Skeletal muscle tissue (tissue), 3 donors: ENCODE measurements at regions not wholly inside any gene's neighbourhood (a gene's known extent, or its start where the extent isn't known, plus 50 kb on each side); places are given as distances from the start of the nearest gene placed in this dataset.

Source experiments
- H3K27ac ChIP-seq: one replicate; pipeline ENCODE4 v1.7.0; 2013; ENCODE audit warnings: mild to moderate bottlenecking, low read depth, low read length, inconsistent platforms
- H3K27me3 ChIP-seq, 3 donors: one replicate each; pipeline ENCODE4 v1.7.0; 2013; ENCODE audit warnings: low read length in 3 of 3; ENCODE audit not compliant: control insufficient read depth in 3 of 3, insufficient read depth in 3 of 3
- H3K36me3 ChIP-seq, 3 donors: one replicate each; pipeline ENCODE4 v1.7.0; 2013; ENCODE audit warnings: low read length in 3 of 3; ENCODE audit not compliant: control insufficient read depth in 3 of 3, insufficient read depth in 3 of 3
- H3K4me1 ChIP-seq, 3 donors: one replicate each; pipeline ENCODE4 v1.7.0; 2013; ENCODE audit warnings: low read length in 3 of 3, mild to moderate bottlenecking in 3 of 3; ENCODE audit not compliant: control insufficient read depth in 3 of 3, insufficient read depth in 3 of 3
- H3K4me3 ChIP-seq, 3 donors: one replicate each; pipeline ENCODE4 v1.7.0; 2013; ENCODE audit warnings: low read length in 3 of 3
- H3K9ac ChIP-seq, 3 donors: one replicate each; pipeline ENCODE4 v1.7.0; 2013; ENCODE audit warnings: low read length in 3 of 3, mild to moderate bottlenecking in 3 of 3, moderate library complexity in 2 of 3, low read depth in 1 of 3
- H3K9me3 ChIP-seq, 3 donors: one replicate each; pipeline ENCODE4 v1.7.0; 2013; ENCODE audit warnings: low read length in 3 of 3; ENCODE audit not compliant: control insufficient read depth in 3 of 3
- donor health status: Osteomylitis.

DNA sequence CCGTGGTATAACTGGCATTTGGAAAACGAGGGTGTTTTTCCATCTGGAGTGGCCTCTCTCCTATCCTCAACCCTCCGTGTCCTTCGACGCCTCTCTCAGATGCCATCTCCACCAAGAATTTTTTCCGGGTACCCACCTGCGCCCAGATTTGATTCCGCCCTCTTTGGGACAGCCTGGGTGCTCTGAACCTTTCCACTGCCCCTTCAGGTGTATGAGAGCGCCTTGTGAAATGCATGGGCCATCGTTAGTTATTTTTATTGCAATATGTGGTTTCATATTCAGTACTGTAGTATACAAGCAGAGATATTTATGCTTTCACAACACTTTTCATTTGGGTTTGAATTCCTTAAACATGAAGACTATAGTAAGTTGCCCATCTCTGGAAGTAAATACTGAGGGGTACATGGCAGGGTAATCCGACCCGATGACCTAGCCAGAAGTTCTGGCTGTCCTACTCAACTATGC, 78.2 kb upstream of the IFNE start:
- Histone ChIP-seq H3K27ac (no peak overlapping the region), H3K27me3 (peaks cover 22 to 37% (median 29%) of the 10 kb centered on the region in 3 donors)

GRCh38 chr9:21561502-21561901, 79.4 kb upstream of the IFNE start:
- no peak overlapping the region for H3K27ac ChIP-seq
- H3K9ac ChIP-seq: no peak overlapping the region
- H3K9me3 ChIP-seq: no peaks in the 10 kb centered on the region
- no peaks in the 10 kb centered on the region for H3K36me3 ChIP-seq
- peaks cover 23 to 32% (median 29%) of the 10 kb centered on the region in 3 donors for H3K27me3 ChIP-seq
- H3K4me3 ChIP-seq: no peak overlapping the region
- peaks cover 3 to 14% (median 8%) of the 10 kb centered on the region in 3 donors for H3K4me1 ChIP-seq

More for the DNA sequence above, 78.2 kb upstream of the IFNE start:
- H3K9me3 ChIP-seq: no peaks in the 10 kb centered on the region
- peaks cover 3 to 14% (median 8%) of the 10 kb centered on the region in 3 donors for H3K4me1 ChIP-seq
- peak overlapping the region in 1 of 3 donors; percentile 38 for H3K4me3 ChIP-seq
- H3K36me3 ChIP-seq: no peaks in the 10 kb centered on the region
- no peak overlapping the region for H3K9ac ChIP-seq

- no peaks in the 10 kb centered on the region for H3K36me3 ChIP-seq
- peaks cover 3 to 7% (median 4%) of the 10 kb centered on the region in 3 donors for H3K4me1 ChIP-seq
- H3K27me3 ChIP-seq: peaks cover 15 to 20% (median 15%) of the 10 kb centered on the region in 3 donors
- no peak overlapping the region for H3K4me3 ChIP-seq
- no peak overlapping the region for H3K9ac ChIP-seq
- no peaks in the 10 kb centered on the region for H3K9me3 ChIP-seq
- H3K27ac ChIP-seq: no peak overlapping the region
Measured at GRCh38 chr9:21564175-21564574, 82.1 kb upstream of the IFNE start.

GRCh38 chr9:21565155-21565554, 83.0 kb upstream of the IFNE start:
- H3K27ac ChIP-seq: no peak overlapping the region
- H3K4me3 ChIP-seq: no peak overlapping the region
- peaks cover 0 to under 1% (median 0%) of the 10 kb centered on the region in 3 donors for H3K4me1 ChIP-seq
- no peaks in the 10 kb centered on the region for H3K9me3 ChIP-seq
- H3K36me3 ChIP-seq: no peaks in the 10 kb centered on the region
- H3K9ac ChIP-seq: no peak overlapping the region
- H3K27me3 ChIP-seq: peaks cover 6 to 10% (median 8%) of the 10 kb centered on the region in 3 donors

- no peaks in the 10 kb centered on the region for H3K36me3 ChIP-seq
- no peaks in the 10 kb centered on the region for H3K4me1 ChIP-seq
- H3K27me3 ChIP-seq: peaks cover 0 to 4% (median 3%) of the 10 kb centered on the region in 3 donors
- H3K27ac ChIP-seq: no peak overlapping the region
- H3K9ac ChIP-seq: no peak overlapping the region
- no peaks in the 10 kb centered on the region for H3K9me3 ChIP-seq
- no peak overlapping the region for H3K4me3 ChIP-seq
Measured at GRCh38 chr9:21567926-21568325, 85.8 kb upstream of the IFNE start.

DNA sequence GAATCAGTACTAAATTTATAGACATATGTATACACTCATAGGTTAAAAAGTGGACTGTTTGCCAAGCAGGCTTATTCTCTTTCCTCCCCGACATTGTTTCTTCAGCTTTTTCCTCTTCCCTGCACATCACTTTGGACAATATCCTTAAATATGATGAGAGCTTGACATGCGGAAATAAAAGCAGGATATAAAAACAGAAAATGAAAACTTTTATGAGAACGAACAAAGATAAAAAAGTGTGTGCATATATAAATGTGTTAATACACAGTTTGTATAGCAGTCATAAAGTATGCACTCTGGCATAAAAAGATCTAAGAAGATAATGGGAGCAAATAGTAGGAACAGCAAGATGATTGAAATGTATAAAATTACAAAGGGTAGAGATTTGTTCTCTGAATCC, 86.4 kb upstream of the IFNE start:
- Histone ChIP-seq H3K36me3 (no peaks in the 10 kb centered on the region), H3K4me3 (no peak overlapping the region), H3K9ac (no peak overlapping the region), H3K4me1 (no peaks in the 10 kb centered on the region), H3K27ac (no peak overlapping the region), H3K27me3 (peaks cover 0 to 4% (median 3%) of the 10 kb centered on the region in 3 donors), H3K9me3 (no peaks in the 10 kb centered on the region)

DNA sequence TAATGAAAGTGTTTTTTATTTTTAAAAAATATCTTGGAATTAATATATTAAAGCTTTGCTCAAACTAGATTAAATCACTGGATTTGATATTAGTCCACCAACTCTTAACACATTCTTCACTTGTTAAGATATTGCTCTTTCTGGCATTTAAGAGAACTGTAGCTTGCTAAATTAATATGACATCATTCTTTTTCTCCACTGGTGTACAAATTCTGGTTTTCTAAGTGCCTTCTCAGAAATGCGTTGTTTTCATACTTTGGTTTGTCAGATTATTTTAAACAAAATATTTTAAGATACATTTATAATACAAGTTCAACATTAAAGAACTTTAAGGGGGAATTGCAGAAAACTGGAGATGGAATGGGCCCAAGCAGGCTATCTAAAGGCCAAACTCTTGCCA, 87.6 kb upstream of the IFNE start:
- Histone ChIP-seq H3K4me1 (no peaks in the 10 kb centered on the region), H3K27ac (no peak overlapping the region), H3K36me3 (no peaks in the 10 kb centered on the region), H3K9me3 (no peaks in the 10 kb centered on the region), H3K27me3 (peaks cover 0 to 4% (median 3%) of the 10 kb centered on the region in 3 donors), H3K9ac (no peak overlapping the region), H3K4me3 (no peak overlapping the region)

DNA sequence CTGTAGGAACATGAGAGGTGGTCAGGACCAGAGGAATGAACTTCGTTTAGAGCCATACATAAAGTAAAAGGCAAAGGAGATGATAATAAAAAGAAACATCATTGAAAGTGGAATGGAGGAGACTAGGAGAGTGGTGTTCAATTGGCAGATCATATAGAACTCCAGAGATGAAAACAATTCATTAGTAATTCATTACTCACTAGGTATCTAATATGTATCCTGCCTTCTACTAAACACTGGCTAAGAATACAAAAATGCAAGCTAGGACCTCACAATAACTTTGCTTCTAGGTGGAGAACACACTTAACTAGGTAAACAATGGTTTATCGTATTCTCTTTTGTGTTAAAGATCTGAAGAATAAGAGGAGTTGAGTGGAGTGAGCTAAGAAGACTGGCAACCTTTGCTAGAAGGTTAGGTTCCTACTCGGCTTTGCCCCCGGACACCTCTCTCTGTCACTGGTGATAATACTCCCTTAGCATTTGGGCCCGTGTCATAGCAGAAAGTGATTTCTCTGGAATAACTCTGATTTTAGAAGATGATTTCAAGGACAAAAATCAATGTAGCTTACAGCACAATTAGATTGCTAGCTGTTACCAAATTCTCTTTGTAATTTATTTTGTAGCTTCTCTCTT, 88.6 kb upstream of the IFNE start:
- Histone ChIP-seq H3K36me3 (no peaks in the 10 kb centered on the region), H3K9ac (no peak overlapping the region), H3K27ac (no peak overlapping the region), H3K9me3 (no peaks in the 10 kb centered on the region), H3K27me3 (peaks cover 0 to 3% (median 0%) of the 10 kb centered on the region in 3 donors), H3K4me1 (no peaks in the 10 kb centered on the region), H3K4me3 (no peak overlapping the region)

DNA sequence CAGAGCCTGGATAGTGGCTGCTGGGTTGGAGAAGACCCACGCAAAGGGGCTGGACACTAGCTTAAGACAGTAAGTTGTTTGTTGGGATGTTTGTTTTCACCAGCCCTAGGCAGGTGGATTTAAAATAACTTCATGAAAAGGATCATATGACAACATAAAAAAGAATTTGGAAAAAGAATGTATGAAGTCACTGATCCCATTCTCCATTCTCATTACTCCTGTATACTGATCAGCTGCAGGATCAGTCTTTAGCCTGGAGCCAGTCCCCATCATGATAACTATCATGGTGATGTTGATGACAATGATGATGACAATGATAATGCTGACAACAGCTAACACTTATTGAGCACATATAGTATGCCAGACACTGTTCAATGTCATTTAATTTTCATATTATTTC, 92.1 kb upstream of the IFNE start:
- Histone ChIP-seq H3K4me3 (no peak overlapping the region), H3K4me1 (peaks cover 0 to 4% (median 0%) of the 10 kb centered on the region in 3 donors), H3K27me3 (no peaks in the 10 kb centered on the region), H3K36me3 (no peaks in the 10 kb centered on the region), H3K9me3 (no peaks in the 10 kb centered on the region), H3K27ac (no peak overlapping the region), H3K9ac (no peak overlapping the region)

GRCh38 chr9:21576331-21577189, 94.4 kb upstream of the IFNE start:
- H3K36me3 ChIP-seq: no peaks in the 10 kb centered on the region
- H3K9ac ChIP-seq: no peak overlapping the region
- no peaks in the 10 kb centered on the region for H3K9me3 ChIP-seq
- H3K27ac ChIP-seq: no peak overlapping the region
- H3K4me1 ChIP-seq: peaks cover 0 to 4% (median 0%) of the 10 kb centered on the region in 3 donors
- no peaks in the 10 kb centered on the region for H3K27me3 ChIP-seq
- peak overlapping the region in 1 of 3 donors; percentile 31 for H3K4me3 ChIP-seq
